ENCODE measurements at regions not wholly inside any gene's neighbourhood (a gene's known extent, or its start where the extent isn't known, plus 50 kb on each side); places are given as distances from the start of the nearest gene placed in this dataset.
"Not testable (repeated sequence)": the region's sequence is repeated elsewhere in the genome, so short reads cannot be mapped to it uniquely, and the experiment has no call there.

- no peak for DNase-seq (ENCODE audit: low read depth)
Observed at GRCh38 chr3:135393898-135394525, 571.5 kb upstream of the PPP2R3A start.

GRCh38 chr3:135412475-135412874 lies 553.1 kb upstream of the PPP2R3A start:
- no peak for DNase-seq (ENCODE audit: low read depth)

- no peak for DNase-seq (ENCODE audit: low read depth)
Observed at GRCh38 chr3:135416182-135416581, 549.3 kb upstream of the PPP2R3A start.

GRCh38 chr3:135419155-135419554 lies 546.4 kb upstream of the PPP2R3A start:
- DNase-seq (ENCODE audit: low read depth) = no peak

GRCh38 chr3:135426508-135426907 lies 539.0 kb upstream of the PPP2R3A start:
- DNase-seq (ENCODE audit: low read depth) = no peak

GRCh38 chr3:135432402-135432801 lies 533.1 kb upstream of the PPP2R3A start:
- DNase-seq (ENCODE audit: low read depth) = no peak

GRCh38 chr3:135438889-135439597 lies 526.5 kb upstream of the PPP2R3A start:
- DNase-seq (ENCODE audit: low read depth) = not testable (repeated sequence)

- DNase-seq (ENCODE audit: low read depth) = not testable (repeated sequence)
Observed at GRCh38 chr3:135439632-135440031, 525.9 kb upstream of the PPP2R3A start.

GRCh38 chr3:135440233-135440632 lies 525.3 kb upstream of the PPP2R3A start:
- no peak for DNase-seq (ENCODE audit: low read depth)

- no peak for DNase-seq (ENCODE audit: low read depth)
Observed at GRCh38 chr3:135440746-135441145, 524.8 kb upstream of the PPP2R3A start.

- no peak for DNase-seq (ENCODE audit: low read depth)
Observed at GRCh38 chr3:135444058-135444457, 521.5 kb upstream of the PPP2R3A start.

- DNase-seq (ENCODE audit: low read depth) = no peak
Observed at GRCh38 chr3:135447483-135447882, 518.0 kb upstream of the PPP2R3A start.

- DNase-seq (ENCODE audit: low read depth) = no peak
Observed at GRCh38 chr3:135448520-135448919, 517.0 kb upstream of the PPP2R3A start.

GRCh38 chr3:135449046-135449445 lies 516.5 kb upstream of the PPP2R3A start:
- DNase-seq (ENCODE audit: low read depth) = no peak

GRCh38 chr3:135451037-135451785 lies 514.3 kb upstream of the PPP2R3A start:
- no peak for DNase-seq (ENCODE audit: low read depth)

- no peak for DNase-seq (ENCODE audit: low read depth)
Observed at GRCh38 chr3:135452881-135453280, 512.6 kb upstream of the PPP2R3A start.

- DNase-seq (ENCODE audit: low read depth) = no peak
Observed at GRCh38 chr3:135453326-135453725, 512.2 kb upstream of the PPP2R3A start.

- no peak for DNase-seq (ENCODE audit: low read depth)
Observed at GRCh38 chr3:135454890-135455289, 510.6 kb upstream of the PPP2R3A start.

- DNase-seq (ENCODE audit: low read depth) = no peak
Observed at GRCh38 chr3:135456108-135456790, 509.3 kb upstream of the PPP2R3A start.

- no peak for DNase-seq (ENCODE audit: low read depth)
Observed at GRCh38 chr3:135458541-135459322, 506.8 kb upstream of the PPP2R3A start.

- no peak for DNase-seq (ENCODE audit: low read depth)
Observed at GRCh38 chr3:135460273-135460672, 505.3 kb upstream of the PPP2R3A start.

GRCh38 chr3:135471911-135472310 lies 493.6 kb upstream of the PPP2R3A start:
- no peak for DNase-seq (ENCODE audit: low read depth)

Data from activated T-cell treated with anti-CD3 and anti-CD28 coated beads for 48 hours (primary cell).